OCI-LY7 (cell line): ENCODE measurements at regions not wholly inside any gene's neighbourhood (a gene's known extent, or its start where the extent isn't known, plus 50 kb on each side); places are given as distances from the start of the nearest gene placed in this dataset.

Experiments used
- BruUV-seq: library from RNA; stranded (reverse); fragments of 400-500 nt; replicated peaks from 2 replicates; lab custom pipeline; 2021; lab: Mats Ljungman, UMichigan
- CTCF ChIA-PET: fragments of 300-600 bp; sonication (Branson Sonifier 250); formaldehyde crosslinking; loops from one replicate; lab custom pipeline; 2022; ENCODE audit warnings: antibody characterized with exemption; ENCODE audit not compliant: unreplicated experiment; lab: Charles Lee
- POLR2A ChIA-PET: fragments of 300-600 bp; sonication (Branson Sonifier 250); formaldehyde crosslinking; loops from one replicate; lab custom pipeline; 2022; ENCODE audit warnings: antibody characterized with exemption; lab: Charles Lee
- DNase-seq: peaks from one replicate; pipeline ENCODE4 v3.0.0-alpha.2; 2015; ENCODE audit warnings: low spot score
- H2AFZ ChIP-seq: fragments of 200-600 bp; sonication (generic), shearing (Covaris generic); 2 replicates; pipeline ENCODE4 v1.6.1; 2014; ENCODE audit warnings: mild to moderate bottlenecking, antibody characterized with exemption, low read length, moderate library complexity
- H3K27ac ChIP-seq: fragments of 200-600 bp; sonication (generic); 2 replicates; pipeline ENCODE4 v1.5.1; 2014; ENCODE audit warnings: mixed run types, low read depth, mild to moderate bottlenecking, moderate library complexity, low read length, inconsistent platforms; ENCODE audit not compliant: poor library complexity, severe bottlenecking
- H3K36me3 ChIP-seq: fragments of 200-600 bp; sonication (generic); 2 replicates; pipeline ENCODE4 v1.6.1; 2014; ENCODE audit warnings: mild to moderate bottlenecking, antibody characterized with exemption, low read length, moderate library complexity, mixed read lengths; ENCODE audit not compliant: insufficient read depth
- H3K4me1 ChIP-seq: fragments of 200-600 bp; sonication (generic); 2 replicates; pipeline ENCODE4 v1.5.1; 2014; ENCODE audit warnings: mild to moderate bottlenecking, low read length; ENCODE audit not compliant: insufficient read depth, poor library complexity, severe bottlenecking
- H3K4me2 ChIP-seq: fragments of 200-600 bp; sonication (generic); 2 replicates; pipeline ENCODE4 v1.6.1; 2014; ENCODE audit warnings: mild to moderate bottlenecking, low read length
- H3K4me3 ChIP-seq: fragments of 200-600 bp; sonication (generic); 2 replicates; pipeline ENCODE4 v1.5.1; 2014; ENCODE audit warnings: mild to moderate bottlenecking, low read depth, low read length; ENCODE audit not compliant: poor library complexity, severe bottlenecking
- H3K79me2 ChIP-seq: fragments of 200-600 bp; sonication (generic); 2 replicates; pipeline ENCODE4 v1.6.1; 2016; ENCODE audit warnings: low read depth, mild to moderate bottlenecking, low read length, moderate library complexity, mixed read lengths; ENCODE audit not compliant: insufficient read depth
- H3K9me2 ChIP-seq: fragments of 200-600 bp; sonication (generic); 2 replicates; pipeline ENCODE4 v1.6.1; 2016; ENCODE audit warnings: mild to moderate bottlenecking, low read length, mixed read lengths; ENCODE audit not compliant: insufficient read depth
- H3K9me3 ChIP-seq: fragments of 200-600 bp; sonication (generic); 2 replicates; pipeline ENCODE4 v1.6.1; 2014; ENCODE audit warnings: mild to moderate bottlenecking, mixed run types, low read length, mixed read lengths
- H4K20me1 ChIP-seq: fragments of 200-600 bp; sonication (generic); 2 replicates; pipeline ENCODE4 v1.6.1; 2014; ENCODE audit warnings: mild to moderate bottlenecking, antibody characterized with exemption, low read length, moderate library complexity, mixed read lengths; ENCODE audit not compliant: insufficient read depth
- EZH2phosphoT487 ChIP-seq: fragments of 200-600 bp; sonication (generic); IDR thresholded peaks from 2 replicates; pipeline ENCODE4 v1.6.1; 2018; ENCODE audit warnings: low read depth, borderline replicate concordance, mild to moderate bottlenecking, mixed run types, antibody characterized with exemption, low read length, moderate library complexity, mixed read lengths
- intact Hi-C: fragments of 100-400 bp; cut with micrococcal nuclease; formaldehyde crosslinking; loops from one replicate; pipeline ENCODE4 v1.10.0; 2022; ENCODE audit not compliant: unreplicated experiment
- TF ChIP-seq, protein P1 (sequence below): fragments of 200-600 bp; sonication (generic); conservative IDR thresholded peaks from 2 replicates; pipeline ENCODE4 v1.5.1; 2014; ENCODE audit warnings: mild to moderate bottlenecking, antibody characterized with exemption, low read length, moderate library complexity, mixed read lengths

GRCh38 chr14:53260928-53261327 is 107.8 kb upstream of the DDHD1 start:
- Histone ChIP-seq H4K20me1 (no peaks in the 10 kb centered on the region), H3K79me2 (no peaks in the 10 kb centered on the region), H3K4me3 (no peak overlapping the region), H3K4me1 (no peaks in the 10 kb centered on the region), H3K9me2 (no peaks in the 10 kb centered on the region), H3K4me2 (no peak overlapping the region), H3K27ac (no peak overlapping the region), H3K9me3 (no peaks in the 10 kb centered on the region; the same call in 1 of the 2 replicates), H2AFZ (no peak overlapping the region), H3K36me3 (no peaks in the 10 kb centered on the region)
- ChIA-PET CTCF (no interaction called here), POLR2A (no interaction called here)
- DNase-seq = no peak
- no peak for TF ChIP-seq EZH2phosphoT487
- TF ChIP-seq, protein P1, sequence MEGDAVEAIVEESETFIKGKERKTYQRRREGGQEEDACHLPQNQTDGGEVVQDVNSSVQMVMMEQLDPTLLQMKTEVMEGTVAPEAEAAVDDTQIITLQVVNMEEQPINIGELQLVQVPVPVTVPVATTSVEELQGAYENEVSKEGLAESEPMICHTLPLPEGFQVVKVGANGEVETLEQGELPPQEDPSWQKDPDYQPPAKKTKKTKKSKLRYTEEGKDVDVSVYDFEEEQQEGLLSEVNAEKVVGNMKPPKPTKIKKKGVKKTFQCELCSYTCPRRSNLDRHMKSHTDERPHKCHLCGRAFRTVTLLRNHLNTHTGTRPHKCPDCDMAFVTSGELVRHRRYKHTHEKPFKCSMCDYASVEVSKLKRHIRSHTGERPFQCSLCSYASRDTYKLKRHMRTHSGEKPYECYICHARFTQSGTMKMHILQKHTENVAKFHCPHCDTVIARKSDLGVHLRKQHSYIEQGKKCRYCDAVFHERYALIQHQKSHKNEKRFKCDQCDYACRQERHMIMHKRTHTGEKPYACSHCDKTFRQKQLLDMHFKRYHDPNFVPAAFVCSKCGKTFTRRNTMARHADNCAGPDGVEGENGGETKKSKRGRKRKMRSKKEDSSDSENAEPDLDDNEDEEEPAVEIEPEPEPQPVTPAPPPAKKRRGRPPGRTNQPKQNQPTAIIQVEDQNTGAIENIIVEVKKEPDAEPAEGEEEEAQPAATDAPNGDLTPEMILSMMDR = no peak
- intact Hi-C loops = no loop called here
- BruUV-seq = no TSS peak

- TF ChIP-seq, protein P1 = no peak
- TF ChIP-seq EZH2phosphoT487 = no peak
- H3K36me3 ChIP-seq = no peaks in the 10 kb centered on the region
- no peaks in the 10 kb centered on the region for H3K4me1 ChIP-seq
- no peaks in the 10 kb centered on the region for H4K20me1 ChIP-seq
- H3K4me2 ChIP-seq = no peak overlapping the region
- DNase-seq = no peak
- no peak overlapping the region for H3K27ac ChIP-seq
- BruUV-seq = no TSS peak
- POLR2A ChIA-PET = no interaction called here
- H3K79me2 ChIP-seq = no peaks in the 10 kb centered on the region
- CTCF ChIA-PET = no interaction called here
- intact Hi-C loops = no loop called here
- no peak overlapping the region for H3K4me3 ChIP-seq
- H3K9me2 ChIP-seq = no peaks in the 10 kb centered on the region
- H2AFZ ChIP-seq = no peak overlapping the region
- no peaks in the 10 kb centered on the region; the same call in 1 of the 2 replicates for H3K9me3 ChIP-seq
Observed at GRCh38 chr14:53260286-53260685, 107.2 kb upstream of the DDHD1 start.

- ChIA-PET CTCF (no interaction called here), POLR2A (no interaction called here)
- Histone ChIP-seq H3K4me1 (no peaks in the 10 kb centered on the region), H2AFZ (no peak overlapping the region), H4K20me1 (no peaks in the 10 kb centered on the region), H3K4me2 (no peak overlapping the region), H3K79me2 (no peaks in the 10 kb centered on the region), H3K27ac (no peak overlapping the region), H3K36me3 (no peaks in the 10 kb centered on the region), H3K4me3 (no peak overlapping the region), H3K9me3 (no peaks in the 10 kb centered on the region; the same call in 1 of the 2 replicates), H3K9me2 (no peaks in the 10 kb centered on the region)
- BruUV-seq = no TSS peak
- no peak for TF ChIP-seq EZH2phosphoT487
- TF ChIP-seq, protein P1 = no peak
- no peak for DNase-seq
- intact Hi-C loops = no loop called here
Observed at GRCh38 chr14:53252141-53252540, 99.0 kb upstream of the DDHD1 start.
